ENCODE measurements at regions not wholly inside any gene's neighbourhood (a gene's known extent, or its start where the extent isn't known, plus 50 kb on each side); places are given as distances from the start of the nearest gene placed in this dataset.
"Not testable (repeated sequence)": the region's sequence is repeated elsewhere in the genome, so short reads cannot be mapped to it uniquely, and the experiment has no call there.

- BruUV-seq (replicated peaks); CTCF ChIA-PET: not testable (repeated sequence)
- peaks cover 24% of the 10 kb centered on the region for H3K27me3 Mint-ChIP-seq (ENCODE audit: unreplicated experiment)
These were observed 55.4 kb downstream of the PNMA6F start for GRCh38 chrX:153266140-153266539.

GRCh38 chrX:153260468-153260867, 61.1 kb downstream of the PNMA6F start:
- H3K4me1 Mint-ChIP-seq (ENCODE audit: low read depth, unreplicated experiment); H3K36me3 Mint-ChIP-seq (ENCODE audit: insufficient read depth, unreplicated experiment); H3K4me3 Mint-ChIP-seq (ENCODE audit: low read depth, unreplicated experiment); BruUV-seq (replicated peaks); intact Hi-C loops (cut with micrococcal nuclease; ENCODE audit: unreplicated experiment); CTCF ChIA-PET; H3K9me3 Mint-ChIP-seq (ENCODE audit: low read depth, unreplicated experiment); DNase-seq; H3K27ac Mint-ChIP-seq (ENCODE audit: unreplicated experiment): not testable (repeated sequence)
- peaks cover 24% of the 10 kb centered on the region for H3K27me3 Mint-ChIP-seq (ENCODE audit: unreplicated experiment)

More at GRCh38 chrX:153266140-153266539, 55.4 kb downstream of the PNMA6F start:
- H3K27ac Mint-ChIP-seq (ENCODE audit: unreplicated experiment); intact Hi-C loops (cut with micrococcal nuclease; ENCODE audit: unreplicated experiment); H3K36me3 Mint-ChIP-seq (ENCODE audit: insufficient read depth, unreplicated experiment); H3K4me1 Mint-ChIP-seq (ENCODE audit: low read depth, unreplicated experiment); H3K9me3 Mint-ChIP-seq (ENCODE audit: low read depth, unreplicated experiment); DNase-seq; H3K4me3 Mint-ChIP-seq (ENCODE audit: low read depth, unreplicated experiment): not testable (repeated sequence)

GRCh38 chrX:153253239-153253638, 68.3 kb downstream of the PNMA6F start:
- intact Hi-C loops (cut with micrococcal nuclease; ENCODE audit: unreplicated experiment); H3K9me3 Mint-ChIP-seq (ENCODE audit: low read depth, unreplicated experiment); DNase-seq; H3K36me3 Mint-ChIP-seq (ENCODE audit: insufficient read depth, unreplicated experiment); H3K4me1 Mint-ChIP-seq (ENCODE audit: low read depth, unreplicated experiment); BruUV-seq (replicated peaks); CTCF ChIA-PET; H3K27ac Mint-ChIP-seq (ENCODE audit: unreplicated experiment); H3K4me3 Mint-ChIP-seq (ENCODE audit: low read depth, unreplicated experiment): not testable (repeated sequence)
- peaks cover 12% of the 10 kb centered on the region for H3K27me3 Mint-ChIP-seq (ENCODE audit: unreplicated experiment)

- DNase-seq; H3K36me3 Mint-ChIP-seq (ENCODE audit: insufficient read depth, unreplicated experiment); H3K4me1 Mint-ChIP-seq (ENCODE audit: low read depth, unreplicated experiment); H3K4me3 Mint-ChIP-seq (ENCODE audit: low read depth, unreplicated experiment); H3K27me3 Mint-ChIP-seq (ENCODE audit: unreplicated experiment); intact Hi-C loops (cut with micrococcal nuclease; ENCODE audit: unreplicated experiment); H3K9me3 Mint-ChIP-seq (ENCODE audit: low read depth, unreplicated experiment); BruUV-seq (replicated peaks); H3K27ac Mint-ChIP-seq (ENCODE audit: unreplicated experiment); CTCF ChIA-PET: not testable (repeated sequence)
These were observed 69.0 kb downstream of the PNMA6F start for GRCh38 chrX:153252378-153253129.

GRCh38 chrX:153251952-153252351, 69.6 kb downstream of the PNMA6F start:
- H3K36me3 Mint-ChIP-seq (ENCODE audit: insufficient read depth, unreplicated experiment); intact Hi-C loops (cut with micrococcal nuclease; ENCODE audit: unreplicated experiment); DNase-seq; H3K27me3 Mint-ChIP-seq (ENCODE audit: unreplicated experiment); H3K4me3 Mint-ChIP-seq (ENCODE audit: low read depth, unreplicated experiment); H3K4me1 Mint-ChIP-seq (ENCODE audit: low read depth, unreplicated experiment); CTCF ChIA-PET; H3K9me3 Mint-ChIP-seq (ENCODE audit: low read depth, unreplicated experiment); BruUV-seq (replicated peaks); H3K27ac Mint-ChIP-seq (ENCODE audit: unreplicated experiment): not testable (repeated sequence)

- H3K27ac Mint-ChIP-seq (ENCODE audit: unreplicated experiment); H3K4me1 Mint-ChIP-seq (ENCODE audit: low read depth, unreplicated experiment); H3K4me3 Mint-ChIP-seq (ENCODE audit: low read depth, unreplicated experiment); intact Hi-C loops (cut with micrococcal nuclease; ENCODE audit: unreplicated experiment); H3K36me3 Mint-ChIP-seq (ENCODE audit: insufficient read depth, unreplicated experiment); BruUV-seq (replicated peaks); DNase-seq; H3K9me3 Mint-ChIP-seq (ENCODE audit: low read depth, unreplicated experiment); CTCF ChIA-PET: not testable (repeated sequence)
- peaks cover 17% of the 10 kb centered on the region for H3K27me3 Mint-ChIP-seq (ENCODE audit: unreplicated experiment)
These were observed 70.8 kb downstream of the PNMA6F start for GRCh38 chrX:153250762-153251161.

- Mint-ChIP-seq H3K4me3 (ENCODE audit: low read depth, unreplicated experiment) (no peak overlapping the region), H3K36me3 (ENCODE audit: insufficient read depth, unreplicated experiment) (no peaks in the 10 kb centered on the region), H3K9me3 (ENCODE audit: low read depth, unreplicated experiment) (no peaks in the 10 kb centered on the region), H3K27me3 (ENCODE audit: unreplicated experiment) (peaks cover 57% of the 10 kb centered on the region), H3K27ac (ENCODE audit: unreplicated experiment) (no peak overlapping the region), H3K4me1 (ENCODE audit: low read depth, unreplicated experiment) (no peaks in the 10 kb centered on the region)
- CTCF ChIA-PET: no interaction called here
- intact Hi-C loops (cut with micrococcal nuclease; ENCODE audit: unreplicated experiment): no loop called here
- no peak for DNase-seq
- TF ChIP-seq CTCF (IDR thresholded peaks at IDR 0.05; ENCODE audit: unreplicated experiment): no peak
- BruUV-seq (replicated peaks): no TSS peak
These were observed 66.2 kb downstream of the MAGEA1 start for GRCh38 chrX:153245288-153245731.
